ENCODE measurements at regions not wholly inside any gene's neighbourhood (a gene's known extent, or its start where the extent isn't known, plus 50 kb on each side); places are given as distances from the start of the nearest gene placed in this dataset.

DNA sequence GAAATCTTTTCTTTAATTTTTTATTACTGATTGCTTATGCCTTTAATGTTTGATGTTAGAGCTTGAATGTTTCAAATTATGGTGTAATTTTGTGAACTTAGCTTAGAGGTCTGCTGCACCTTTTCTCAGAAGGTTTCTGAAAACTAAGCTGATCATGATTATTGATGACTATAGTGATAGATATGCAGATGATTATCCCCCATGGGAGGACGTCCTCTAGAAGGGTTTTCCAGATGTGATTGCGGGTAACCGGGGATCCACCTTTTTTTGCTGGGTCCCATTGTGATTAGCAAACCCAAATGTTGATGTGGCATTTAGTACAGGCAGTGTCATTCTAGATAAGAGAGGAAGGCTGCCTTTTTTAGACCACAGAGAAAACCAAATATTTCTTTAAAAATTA, 272.9 kb downstream of the FBXO8 start:
- TF ChIP-seq POLR2AphosphoS5 (IDR thresholded peaks at IDR 0.05; ENCODE audit: low read depth, low read length) (no peak), TAF1 (IDR thresholded peaks at IDR 0.05; ENCODE audit: borderline replicate concordance, insufficient read depth, low read length) (no peak), SIN3A (IDR thresholded peaks at IDR 0.05; ENCODE audit: borderline replicate concordance, insufficient read depth, low read length) (no peak), FOXP2 (optimal IDR thresholded peaks at IDR 0.05; ENCODE audit: borderline replicate concordance, extremely low read depth, extremely low read length, insufficient read depth) (no peak)
- TF ChIP-seq, protein P1, sequence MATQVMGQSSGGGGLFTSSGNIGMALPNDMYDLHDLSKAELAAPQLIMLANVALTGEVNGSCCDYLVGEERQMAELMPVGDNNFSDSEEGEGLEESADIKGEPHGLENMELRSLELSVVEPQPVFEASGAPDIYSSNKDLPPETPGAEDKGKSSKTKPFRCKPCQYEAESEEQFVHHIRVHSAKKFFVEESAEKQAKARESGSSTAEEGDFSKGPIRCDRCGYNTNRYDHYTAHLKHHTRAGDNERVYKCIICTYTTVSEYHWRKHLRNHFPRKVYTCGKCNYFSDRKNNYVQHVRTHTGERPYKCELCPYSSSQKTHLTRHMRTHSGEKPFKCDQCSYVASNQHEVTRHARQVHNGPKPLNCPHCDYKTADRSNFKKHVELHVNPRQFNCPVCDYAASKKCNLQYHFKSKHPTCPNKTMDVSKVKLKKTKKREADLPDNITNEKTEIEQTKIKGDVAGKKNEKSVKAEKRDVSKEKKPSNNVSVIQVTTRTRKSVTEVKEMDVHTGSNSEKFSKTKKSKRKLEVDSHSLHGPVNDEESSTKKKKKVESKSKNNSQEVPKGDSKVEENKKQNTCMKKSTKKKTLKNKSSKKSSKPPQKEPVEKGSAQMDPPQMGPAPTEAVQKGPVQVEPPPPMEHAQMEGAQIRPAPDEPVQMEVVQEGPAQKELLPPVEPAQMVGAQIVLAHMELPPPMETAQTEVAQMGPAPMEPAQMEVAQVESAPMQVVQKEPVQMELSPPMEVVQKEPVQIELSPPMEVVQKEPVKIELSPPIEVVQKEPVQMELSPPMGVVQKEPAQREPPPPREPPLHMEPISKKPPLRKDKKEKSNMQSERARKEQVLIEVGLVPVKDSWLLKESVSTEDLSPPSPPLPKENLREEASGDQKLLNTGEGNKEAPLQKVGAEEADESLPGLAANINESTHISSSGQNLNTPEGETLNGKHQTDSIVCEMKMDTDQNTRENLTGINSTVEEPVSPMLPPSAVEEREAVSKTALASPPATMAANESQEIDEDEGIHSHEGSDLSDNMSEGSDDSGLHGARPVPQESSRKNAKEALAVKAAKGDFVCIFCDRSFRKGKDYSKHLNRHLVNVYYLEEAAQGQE (IDR thresholded peaks at IDR 0.05; ENCODE audit: insufficient read depth in 1 of 2, low read depth in 2 of 2, low read length in 2 of 2): no peak

DNA sequence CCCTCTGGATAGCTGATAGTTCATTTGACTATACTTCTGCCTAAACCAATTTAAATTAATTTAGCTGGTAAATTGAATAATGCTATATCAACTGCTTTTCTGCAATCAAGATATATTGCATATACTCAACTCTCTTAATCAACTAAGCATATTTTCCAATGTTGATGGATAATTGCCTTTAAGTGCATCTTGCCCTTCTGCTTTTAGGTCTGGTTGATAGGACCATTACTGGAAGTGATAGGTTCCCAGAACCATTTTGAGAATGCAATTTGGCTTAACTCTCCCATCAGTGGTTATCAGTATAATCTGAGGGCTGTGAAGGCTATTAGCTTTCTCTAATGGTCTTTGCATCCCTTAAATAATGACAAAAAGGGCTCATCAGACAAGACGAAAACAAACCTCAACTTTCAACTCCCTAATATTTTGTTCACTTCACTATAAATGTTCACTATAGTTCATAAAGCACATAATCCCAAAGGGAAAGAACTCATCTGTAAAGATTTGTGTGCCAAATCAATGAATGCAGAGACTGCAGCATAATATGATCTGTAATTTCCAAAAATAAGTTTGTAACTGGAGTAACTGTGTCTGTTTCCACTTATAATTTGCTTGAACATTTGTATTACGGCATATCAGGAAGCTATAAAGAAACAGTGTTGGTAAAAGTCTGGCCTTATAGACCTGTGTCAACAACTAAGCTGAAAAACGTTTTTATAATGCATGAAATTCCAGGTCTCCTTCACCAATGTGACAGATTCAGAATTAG, 273.6 kb downstream of the FBXO8 start:
- TF ChIP-seq SIN3A (IDR thresholded peaks at IDR 0.05; ENCODE audit: borderline replicate concordance, insufficient read depth, low read length) (no peak), TAF1 (IDR thresholded peaks at IDR 0.05; ENCODE audit: borderline replicate concordance, insufficient read depth, low read length) (no peak), POLR2AphosphoS5 (IDR thresholded peaks at IDR 0.05; ENCODE audit: low read depth, low read length) (no peak), FOXP2 (optimal IDR thresholded peaks at IDR 0.05; ENCODE audit: borderline replicate concordance, extremely low read depth, extremely low read length, insufficient read depth) (no peak)
- TF ChIP-seq, protein P1 (IDR thresholded peaks at IDR 0.05; ENCODE audit: insufficient read depth in 1 of 2, low read depth in 2 of 2, low read length in 2 of 2): no peak

DNA sequence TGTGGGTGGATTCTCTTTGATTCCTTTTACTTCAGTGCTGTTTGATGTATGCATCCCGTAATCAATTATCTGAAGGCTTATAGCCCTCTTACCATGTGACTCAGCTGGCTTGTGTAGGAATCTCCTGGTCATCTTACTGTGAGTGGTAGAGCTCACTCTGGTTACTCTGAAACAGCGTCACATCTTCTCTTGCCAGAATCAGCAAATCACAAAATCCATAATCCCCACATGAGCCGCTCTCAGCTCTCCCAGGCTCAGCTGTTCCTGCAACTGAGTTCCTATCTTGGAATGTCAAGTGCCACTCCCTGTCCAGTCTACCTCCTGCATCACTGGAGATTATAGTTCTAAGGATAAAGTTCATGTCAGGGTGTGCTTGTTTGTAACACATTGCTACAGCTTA, 278.0 kb downstream of the FBXO8 start:
- no peak for TF ChIP-seq POLR2AphosphoS5 (IDR thresholded peaks at IDR 0.05; ENCODE audit: low read depth, low read length)
- TF ChIP-seq FOXP2 (optimal IDR thresholded peaks at IDR 0.05; ENCODE audit: borderline replicate concordance, extremely low read depth, extremely low read length, insufficient read depth): no peak
- no peak for TF ChIP-seq TAF1 (IDR thresholded peaks at IDR 0.05; ENCODE audit: borderline replicate concordance, insufficient read depth, low read length)
- TF ChIP-seq, protein P1 (IDR thresholded peaks at IDR 0.05; ENCODE audit: insufficient read depth in 1 of 2, low read depth in 2 of 2, low read length in 2 of 2): no peak
- no peak for TF ChIP-seq SIN3A (IDR thresholded peaks at IDR 0.05; ENCODE audit: borderline replicate concordance, insufficient read depth, low read length)

DNA sequence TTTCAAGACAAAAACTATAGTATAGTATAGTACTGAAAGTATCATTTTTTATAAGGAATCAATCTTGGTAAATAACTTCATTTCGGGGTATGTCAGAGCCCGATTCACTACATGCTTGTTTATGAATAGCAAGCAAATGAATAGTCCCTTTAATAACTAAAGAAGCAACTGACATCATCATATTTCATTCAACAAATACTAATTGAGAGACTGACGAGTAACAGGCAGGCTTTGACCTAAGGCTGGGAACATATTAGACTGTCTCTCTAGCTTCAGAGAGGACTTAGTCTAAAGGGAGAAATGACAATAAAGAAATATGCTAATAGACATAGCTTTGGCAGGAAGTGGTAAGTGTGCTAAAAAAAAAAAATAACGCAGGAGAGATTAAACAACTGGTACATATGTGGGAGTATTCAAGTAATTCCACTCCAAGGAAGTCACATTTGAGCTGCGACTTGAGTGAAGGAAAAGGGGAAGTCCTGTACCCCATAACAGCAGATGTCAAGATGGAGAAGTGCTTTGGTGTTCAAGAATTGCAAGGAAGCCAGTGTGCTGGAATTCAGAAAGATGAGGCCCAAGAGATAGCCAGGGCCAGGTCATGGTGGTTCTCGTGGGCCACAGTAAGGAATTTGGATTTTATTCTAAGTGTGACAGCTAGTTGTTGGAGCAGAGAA, 284.9 kb downstream of the FBXO8 start:
- TF ChIP-seq, protein P1 (IDR thresholded peaks at IDR 0.05; ENCODE audit: insufficient read depth in 1 of 2, low read depth in 2 of 2, low read length in 2 of 2): no peak
- TF ChIP-seq TAF1 (IDR thresholded peaks at IDR 0.05; ENCODE audit: borderline replicate concordance, insufficient read depth, low read length) (no peak), SIN3A (IDR thresholded peaks at IDR 0.05; ENCODE audit: borderline replicate concordance, insufficient read depth, low read length) (no peak), POLR2AphosphoS5 (IDR thresholded peaks at IDR 0.05; ENCODE audit: low read depth, low read length) (no peak), FOXP2 (optimal IDR thresholded peaks at IDR 0.05; ENCODE audit: borderline replicate concordance, extremely low read depth, extremely low read length, insufficient read depth) (no peak)

Measured in PFSK-1 (cell line).